ENCODE measurements at regions not wholly inside any gene's neighbourhood (a gene's known extent, or its start where the extent isn't known, plus 50 kb on each side); places are given as distances from the start of the nearest gene placed in this dataset.

DNA sequence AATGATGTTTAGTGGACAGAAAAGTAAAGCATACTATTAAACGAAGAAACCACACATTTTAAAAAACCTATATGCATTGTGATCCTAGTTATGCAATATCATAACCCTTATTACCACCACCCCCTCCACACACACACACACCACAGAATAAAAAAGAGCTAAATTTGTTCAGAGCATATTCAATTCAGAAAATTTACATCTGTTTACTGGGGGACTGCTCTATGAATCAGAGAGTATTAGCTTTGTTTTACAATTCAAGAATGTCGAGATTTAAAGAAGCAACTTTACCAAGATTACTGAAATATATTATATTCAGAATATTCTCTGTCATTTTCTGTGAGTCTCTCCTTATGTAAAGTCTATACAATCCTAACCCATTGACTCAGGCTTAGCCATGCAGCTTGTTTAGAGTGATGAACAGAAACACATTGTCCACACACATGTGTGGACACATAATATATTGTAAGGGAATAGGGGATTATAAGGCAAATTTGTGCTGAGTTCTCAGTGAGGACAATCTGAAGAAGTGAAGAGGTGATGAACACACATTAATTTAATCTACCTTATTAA, 369.6 kb upstream of the MARCKS start:
- no peak for DNase-seq

DNA sequence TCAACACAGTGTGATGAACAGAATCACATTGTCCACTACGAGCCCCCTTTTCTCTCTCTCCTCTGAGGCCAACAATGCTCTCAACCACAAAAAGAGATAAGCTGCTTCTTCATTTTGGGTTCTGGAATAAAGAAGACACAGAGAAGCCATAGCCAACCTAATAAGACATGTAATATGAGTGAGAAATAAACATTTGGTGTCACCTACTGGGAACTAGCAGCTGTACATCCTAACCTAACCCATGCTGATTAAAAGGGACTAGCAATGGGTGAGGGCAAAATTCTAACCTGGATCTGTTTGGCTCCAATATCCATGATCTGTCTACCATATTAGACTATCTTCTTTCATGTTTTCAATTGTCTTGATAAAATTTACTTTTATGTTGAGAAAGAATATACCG, 369.1 kb upstream of the MARCKS start:
- no peak for DNase-seq

DNA sequence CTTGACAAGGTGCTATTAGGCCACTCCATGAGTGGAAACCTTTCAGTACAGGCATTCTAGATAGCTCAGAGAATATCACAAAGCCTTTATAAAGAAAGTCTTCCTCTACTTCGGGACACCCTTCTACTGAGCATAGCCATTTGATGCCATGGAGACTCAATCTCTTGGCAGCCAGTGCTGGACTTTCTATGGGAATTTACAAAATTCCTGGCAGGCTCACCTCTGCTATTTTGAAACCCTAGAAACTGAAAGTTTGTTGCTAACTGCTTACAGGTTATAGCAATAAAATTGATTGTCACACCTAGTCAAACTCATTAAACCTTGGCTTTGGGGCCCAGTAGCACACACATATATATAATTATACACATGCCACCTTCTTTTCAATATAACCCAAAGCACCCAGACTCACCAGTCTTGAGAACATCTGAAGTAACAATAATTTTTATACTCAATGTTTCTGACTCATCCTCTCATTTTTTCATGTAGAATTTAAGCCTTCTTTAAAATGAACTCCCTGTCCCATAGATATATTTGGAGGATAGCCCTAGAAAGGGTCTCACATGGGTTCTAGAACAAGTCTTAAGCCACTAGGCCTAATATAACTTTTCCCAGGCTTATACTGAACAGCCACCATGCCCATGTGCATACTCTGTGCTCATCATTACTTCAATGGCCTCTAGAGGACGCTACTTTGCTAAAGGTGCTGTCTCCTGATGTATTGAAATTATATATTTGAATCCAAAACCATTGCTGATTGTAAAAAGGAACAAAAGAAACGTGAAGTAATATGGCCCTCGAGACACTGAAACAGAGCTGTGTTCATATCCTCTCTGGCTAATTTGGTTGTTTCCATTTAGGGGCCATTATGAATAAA, 368.1 kb upstream of the MARCKS start:
- DNase-seq, result no peak

DNA sequence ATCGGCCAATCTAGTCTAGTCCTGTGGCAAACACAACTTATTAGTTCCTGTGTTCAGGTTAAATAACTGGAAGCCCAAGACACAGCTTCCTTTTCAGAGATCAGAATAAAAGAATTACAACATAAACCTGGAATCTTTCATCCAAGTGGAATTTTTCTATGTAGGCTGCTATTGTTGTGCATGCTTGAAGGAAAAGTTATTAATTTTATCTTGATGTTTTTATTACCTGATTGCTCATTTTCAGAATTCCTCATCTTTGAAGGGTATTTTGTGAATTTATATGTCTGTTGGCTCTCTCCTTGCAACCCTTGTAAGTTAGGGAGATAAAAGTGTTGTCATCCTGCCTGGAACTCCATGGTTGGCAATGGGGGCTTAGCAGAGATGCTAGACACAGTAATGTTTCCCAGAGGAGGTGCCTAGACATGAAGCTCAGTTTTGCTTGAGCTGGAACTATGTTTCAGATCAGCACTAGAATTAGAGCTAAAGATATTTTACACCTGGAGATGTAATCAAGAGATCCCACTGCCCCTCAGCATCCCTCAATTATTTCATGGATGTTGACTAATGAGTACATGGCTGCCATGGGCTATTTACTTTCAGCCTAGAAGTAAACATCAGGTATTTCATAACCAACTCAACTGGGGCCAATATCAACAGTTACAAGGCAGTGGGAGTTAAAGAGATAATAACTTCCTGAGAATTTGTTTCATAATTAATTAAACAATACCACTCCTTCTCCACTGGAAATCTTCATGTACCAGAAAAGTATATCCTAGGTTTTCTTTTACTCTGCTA, 367.0 kb upstream of the MARCKS start:
- DNase-seq, result no peak

DNA sequence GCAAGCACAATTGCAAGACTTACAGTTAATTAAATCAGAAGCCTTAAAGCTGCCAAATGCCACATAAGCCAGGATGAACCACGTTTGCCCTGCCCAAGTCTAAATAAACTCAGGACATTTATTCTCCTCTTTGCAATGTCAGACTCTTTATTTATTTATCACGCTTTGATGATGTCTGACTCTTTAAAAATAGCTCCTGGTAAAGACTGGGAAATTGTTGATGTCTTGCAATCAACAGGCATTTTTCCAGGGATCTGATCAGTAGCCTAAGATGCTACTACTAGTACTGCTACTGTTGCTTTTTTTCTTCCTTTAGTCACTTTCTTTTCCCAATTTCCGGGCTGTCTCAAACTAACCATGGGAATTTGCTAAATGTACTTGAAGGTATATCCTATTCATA, 365.8 kb upstream of the MARCKS start:
- no peak for DNase-seq

DNA sequence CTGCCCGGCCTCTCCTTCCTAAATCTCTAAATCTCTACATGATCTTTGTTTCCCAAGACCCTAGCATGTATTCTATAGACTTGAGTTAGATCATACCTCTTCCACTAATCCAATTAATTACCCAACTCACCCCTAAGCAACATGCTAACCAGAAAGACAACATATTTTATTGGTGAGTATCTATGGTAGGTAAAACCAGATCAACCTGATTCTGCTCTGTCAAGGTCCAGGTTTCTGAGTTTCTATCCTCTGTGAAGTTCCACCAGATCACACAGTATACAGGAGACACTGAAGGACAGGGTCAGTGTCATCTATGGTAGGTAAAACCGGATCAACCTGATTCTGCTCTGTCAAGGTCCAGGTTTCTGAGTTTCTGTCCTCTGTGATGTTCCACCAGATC, 363.2 kb upstream of the MARCKS start:
- no peak for DNase-seq

DNA sequence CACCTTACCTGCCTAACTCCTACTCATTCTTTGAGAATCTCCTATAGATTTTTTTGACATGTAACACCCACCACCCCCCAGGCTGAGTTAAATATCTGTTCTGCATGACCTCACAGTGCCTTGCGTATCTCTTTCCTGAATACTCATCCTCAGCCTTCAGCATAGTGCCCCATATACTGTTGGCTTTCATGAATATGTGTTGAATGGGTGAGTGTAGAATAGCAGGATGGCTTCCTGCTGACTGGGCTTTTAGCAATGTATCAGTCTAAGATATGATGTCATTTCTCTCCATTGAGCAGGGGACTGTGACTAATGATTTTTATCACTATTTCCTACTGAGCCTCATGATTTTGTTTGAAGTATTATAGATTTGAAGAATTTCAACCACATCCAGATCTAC, 361.6 kb upstream of the MARCKS start:
- no peak for DNase-seq

DNA sequence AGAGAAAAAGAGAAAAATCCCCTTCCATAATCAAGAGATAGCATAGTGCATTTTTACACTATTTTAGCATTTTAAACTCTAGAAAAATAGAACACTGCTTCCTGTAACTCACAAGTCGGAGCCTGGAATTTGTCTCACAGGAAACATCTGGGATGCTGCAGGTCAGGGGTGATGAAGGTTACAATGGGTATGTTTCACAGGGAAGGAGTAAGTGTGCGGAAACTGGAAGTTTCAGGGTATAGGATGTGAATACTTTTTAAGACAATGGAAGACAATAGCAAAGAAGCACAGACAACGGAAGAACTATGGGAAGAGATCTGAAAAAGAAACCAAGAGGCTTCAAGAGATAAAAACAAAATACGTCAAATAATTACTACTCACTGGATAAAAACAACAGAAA, 361.0 kb upstream of the MARCKS start:
- DNase-seq, result no peak

DNA sequence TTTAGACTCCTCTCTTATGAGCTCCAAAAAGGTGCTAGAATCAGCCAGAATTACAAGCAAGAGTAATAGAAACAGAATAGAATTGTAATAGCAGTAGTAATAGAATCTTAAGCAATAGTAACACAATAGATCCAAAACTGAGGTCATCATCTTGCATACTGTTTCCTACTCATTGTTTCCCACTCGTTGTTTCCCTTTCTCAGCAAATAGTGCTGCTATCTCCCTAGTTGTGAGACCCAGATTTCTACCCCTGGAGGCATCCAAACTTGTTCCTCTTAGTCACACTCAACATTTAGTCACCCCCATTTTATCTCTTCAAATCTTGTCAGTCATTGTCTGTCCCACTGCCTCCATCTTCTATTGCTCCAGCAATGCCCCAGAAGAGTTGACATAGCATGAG, 356.9 kb upstream of the MARCKS start:
- DNase-seq, result no peak

DNA sequence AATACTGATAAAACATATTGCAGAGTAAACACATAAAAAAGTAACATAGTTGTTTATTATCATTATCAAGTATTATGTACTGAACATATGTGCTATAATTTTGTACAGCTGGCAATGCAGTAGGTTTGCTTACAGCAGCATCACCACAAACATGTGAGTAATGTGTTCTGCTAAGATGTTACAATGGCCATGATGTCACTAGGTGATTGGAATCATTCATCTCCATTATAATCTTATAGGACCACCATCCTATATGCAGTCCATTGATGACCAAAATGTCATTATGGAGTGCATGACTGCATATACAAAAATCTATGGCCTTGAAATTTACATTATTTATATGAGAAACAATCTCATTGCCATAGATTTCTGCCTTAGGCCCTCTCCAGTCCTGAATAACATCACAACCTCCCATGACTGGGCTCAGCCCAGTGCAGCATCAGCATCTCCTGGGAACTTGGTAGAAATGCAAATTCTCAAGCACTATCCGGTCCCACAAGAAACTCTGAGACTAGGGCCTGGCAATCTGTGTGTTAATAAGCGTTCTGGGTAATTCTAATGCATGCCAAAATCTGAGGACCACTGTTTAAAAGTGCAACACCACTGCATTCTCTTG, 352.0 kb upstream of the MARCKS start:
- DNase-seq, result no peak

DNA sequence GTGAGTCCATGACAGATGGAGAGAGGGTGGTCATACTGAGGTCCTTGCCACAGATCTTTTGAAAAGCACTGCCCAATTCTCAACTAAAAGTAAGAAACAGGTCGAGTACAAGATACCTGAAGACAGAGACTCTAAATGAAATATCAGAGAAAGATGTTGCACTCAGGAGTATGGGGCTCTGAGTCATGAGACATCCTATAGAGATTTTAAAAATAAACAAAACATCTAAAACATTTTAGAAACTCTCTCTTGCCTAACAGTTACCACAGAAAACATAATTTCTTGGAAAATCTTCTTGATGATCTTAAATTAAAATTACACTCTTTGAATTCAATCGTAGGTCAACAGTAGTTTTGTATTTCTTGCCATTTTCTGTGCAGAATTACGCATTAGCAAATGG, 348.9 kb upstream of the MARCKS start:
- DNase-seq, result no peak

DNA sequence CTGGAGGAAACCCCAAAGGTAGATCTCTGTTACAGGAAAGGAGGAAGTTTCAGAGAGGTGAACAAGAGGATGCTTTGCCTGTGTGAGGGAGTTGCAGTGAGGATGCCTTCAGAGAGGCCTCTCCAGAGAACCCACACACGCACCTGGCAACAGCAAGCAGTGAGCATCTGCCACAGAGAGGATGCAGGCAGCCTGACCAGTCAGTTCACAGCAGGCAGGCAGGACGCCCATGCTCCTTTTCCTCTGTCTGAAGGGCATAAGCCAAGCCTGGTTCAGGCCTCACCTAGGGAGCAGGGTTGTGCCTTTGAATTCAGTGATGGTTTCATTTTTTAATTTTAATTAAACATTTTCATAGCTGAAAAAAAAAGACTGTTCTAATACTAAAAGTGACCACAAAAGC, 346.0 kb upstream of the MARCKS start:
- DNase-seq, result no peak

DNA sequence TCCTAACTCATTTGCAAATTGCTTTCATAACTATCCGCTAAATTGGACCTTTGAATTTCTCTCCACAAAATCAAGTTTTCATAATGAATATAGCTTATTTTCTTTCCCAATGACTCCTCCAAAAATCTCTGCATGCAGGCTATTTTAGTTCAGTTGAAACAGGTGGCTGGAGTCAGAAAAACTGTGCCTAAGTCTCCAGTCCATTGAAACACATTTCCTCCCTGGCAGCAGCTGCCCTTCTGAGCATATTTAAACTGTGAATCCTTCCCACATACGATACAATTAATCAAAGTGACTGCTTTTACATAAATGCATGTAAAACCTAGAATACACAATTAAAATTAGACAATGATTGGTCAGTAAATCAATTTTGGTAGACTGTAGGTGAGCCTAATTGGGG, 344.6 kb upstream of the MARCKS start:
- DNase-seq, result no peak

DNA sequence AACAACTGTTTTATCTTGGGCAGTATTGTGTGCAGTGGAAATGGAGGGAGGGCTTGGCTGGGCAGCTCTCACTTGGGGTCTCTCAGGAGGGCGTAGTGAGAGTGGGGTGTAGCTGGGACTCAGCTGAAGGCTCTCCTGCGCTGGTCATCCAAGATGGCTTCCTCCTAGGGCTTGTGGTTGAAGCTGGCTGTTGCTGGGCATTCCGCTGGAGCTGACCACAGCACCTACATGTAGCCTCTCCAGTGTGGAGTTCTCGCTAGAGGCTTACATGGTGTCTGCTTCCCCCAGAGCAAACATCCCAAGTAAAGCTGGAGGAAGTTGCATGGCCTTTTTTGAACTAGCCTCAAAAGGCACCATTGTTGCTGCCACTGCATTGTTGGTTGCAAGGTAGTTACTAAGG, 344.1 kb upstream of the MARCKS start:
- DNase-seq, result no peak

DNA sequence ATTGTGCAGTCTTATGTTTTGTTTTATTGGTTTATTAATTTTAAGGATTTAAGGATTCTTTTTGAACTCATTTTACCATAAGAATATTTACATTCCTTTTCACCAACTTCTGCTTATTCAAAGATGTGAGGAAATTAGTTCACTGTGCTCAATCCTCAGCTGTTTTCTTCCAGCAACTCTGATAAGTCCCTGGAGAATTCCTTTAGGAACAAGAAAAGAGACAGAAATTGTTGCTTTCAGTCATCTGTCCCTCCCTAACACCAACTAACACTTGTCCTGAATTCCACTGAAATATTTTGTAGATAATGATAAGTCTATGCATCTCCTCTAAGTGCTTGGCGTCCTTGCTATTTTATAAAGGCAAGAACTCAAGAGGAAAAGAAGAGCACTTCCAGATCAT, 334.8 kb upstream of the MARCKS start:
- DNase-seq, result no peak

DNA sequence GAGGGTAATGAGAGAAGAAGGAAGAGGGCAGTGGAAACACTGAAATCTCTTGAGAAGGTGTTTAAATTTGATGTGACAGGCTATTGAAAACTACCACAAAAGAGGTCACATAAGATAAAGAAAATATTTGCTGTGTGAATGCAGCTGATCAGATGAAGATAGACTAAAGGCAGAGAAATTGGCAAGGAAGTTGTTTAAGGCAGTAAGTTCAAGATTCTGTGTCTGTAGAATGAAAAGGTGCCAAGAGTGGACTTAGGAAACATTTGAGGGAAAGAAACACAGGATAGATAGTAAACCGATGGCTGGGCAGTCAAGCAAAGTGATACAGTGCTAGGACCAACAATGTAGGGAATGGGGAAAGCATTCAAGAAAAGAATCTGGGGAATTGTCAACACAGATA, 332.3 kb upstream of the MARCKS start:
- no peak for DNase-seq

DNA sequence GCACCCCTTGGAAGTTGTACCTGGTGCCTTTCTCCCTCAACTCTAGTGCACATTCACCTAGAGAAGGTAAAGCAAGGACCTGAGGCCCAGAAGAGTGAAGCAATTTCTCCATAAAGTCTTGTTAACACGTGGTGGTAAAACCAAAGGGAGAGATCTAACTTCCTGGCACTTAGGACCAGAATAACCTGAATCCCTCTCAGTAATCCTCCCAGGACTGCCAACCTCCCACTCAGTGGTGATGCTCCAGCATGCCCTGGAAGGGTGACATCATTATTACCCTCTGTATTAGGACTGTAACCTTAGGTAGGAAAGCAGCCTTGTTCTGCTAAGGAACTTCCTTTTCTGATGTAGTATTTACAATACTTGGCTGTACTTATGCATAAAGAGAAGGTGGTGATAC, 330.6 kb upstream of the MARCKS start:
- no peak for DNase-seq

DNA sequence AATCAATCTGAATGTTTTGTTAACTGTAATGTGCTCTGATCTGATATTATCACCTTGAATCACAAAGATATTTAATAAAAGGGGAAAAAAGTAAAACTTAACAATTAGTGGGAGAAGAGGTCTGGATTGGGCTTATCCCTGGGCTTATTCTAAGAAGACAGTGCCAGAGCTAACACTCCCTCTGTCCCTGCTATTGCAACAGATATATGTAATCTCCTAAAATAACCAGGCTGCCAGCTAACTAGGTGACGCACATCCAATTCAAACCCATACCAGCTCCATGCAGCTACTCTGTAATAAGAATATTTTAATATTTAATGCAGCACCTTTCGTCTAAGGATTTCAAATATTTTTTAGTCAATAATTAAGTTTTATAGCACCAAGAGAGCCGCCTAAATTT, 330.1 kb upstream of the MARCKS start:
- no peak for DNase-seq

DNA sequence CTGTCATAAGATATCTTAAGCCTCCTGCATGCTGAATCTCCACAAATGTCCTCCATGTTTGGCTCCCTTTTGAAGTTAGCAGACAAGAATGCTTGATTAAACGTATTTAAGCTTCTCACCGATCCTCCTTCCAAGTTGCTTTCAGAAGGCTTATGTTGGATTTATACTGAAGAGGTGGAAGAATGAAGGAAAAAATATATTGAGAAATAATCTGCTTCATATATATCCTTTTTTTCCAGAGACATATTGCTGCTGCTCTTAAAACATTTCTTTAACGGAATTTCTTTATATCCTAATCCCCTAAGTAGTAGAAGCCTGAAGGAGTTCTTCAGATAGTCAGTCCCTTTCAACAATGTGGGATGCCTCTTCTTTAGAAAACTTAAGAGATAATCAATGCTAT, 329.0 kb upstream of the MARCKS start:
- DNase-seq, result no peak

DNA sequence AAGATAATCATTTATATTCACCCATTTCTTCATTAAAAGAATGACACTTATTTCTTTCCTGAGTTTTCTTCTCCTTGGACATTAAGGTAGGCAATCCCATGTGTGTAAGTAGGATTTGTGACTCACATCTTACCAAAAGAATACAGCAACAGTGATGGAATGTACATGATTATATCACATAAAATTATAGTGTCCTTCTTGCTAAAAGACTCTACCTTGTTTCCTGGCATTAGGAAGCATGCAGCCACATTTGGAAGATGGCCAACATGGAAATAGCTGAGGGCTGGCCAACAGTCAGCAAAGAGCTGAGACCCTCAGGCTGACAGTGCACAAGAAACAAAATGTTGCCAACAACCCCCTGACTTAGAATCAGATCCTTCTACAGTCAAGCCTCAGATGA, 327.9 kb upstream of the MARCKS start:
- DNase-seq, result no peak

DNA sequence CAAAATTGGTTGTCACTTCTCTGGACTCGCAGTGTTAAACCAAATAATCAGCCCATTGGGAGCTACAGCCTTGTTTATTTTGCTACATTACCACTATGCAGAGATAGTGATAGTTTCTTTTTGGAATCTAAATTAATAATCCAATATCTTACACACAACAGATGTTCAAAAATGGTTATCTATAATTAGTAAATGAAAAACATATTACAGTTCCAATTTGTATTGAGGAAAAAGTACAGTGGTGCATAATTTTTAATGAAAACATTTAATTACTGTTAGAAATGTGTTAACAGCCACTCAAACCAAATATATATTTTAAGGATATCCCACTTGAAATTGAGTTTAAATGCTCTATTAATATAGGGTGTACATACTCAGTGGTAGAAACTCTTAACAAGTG, 327.3 kb upstream of the MARCKS start:
- no peak for DNase-seq

DNA sequence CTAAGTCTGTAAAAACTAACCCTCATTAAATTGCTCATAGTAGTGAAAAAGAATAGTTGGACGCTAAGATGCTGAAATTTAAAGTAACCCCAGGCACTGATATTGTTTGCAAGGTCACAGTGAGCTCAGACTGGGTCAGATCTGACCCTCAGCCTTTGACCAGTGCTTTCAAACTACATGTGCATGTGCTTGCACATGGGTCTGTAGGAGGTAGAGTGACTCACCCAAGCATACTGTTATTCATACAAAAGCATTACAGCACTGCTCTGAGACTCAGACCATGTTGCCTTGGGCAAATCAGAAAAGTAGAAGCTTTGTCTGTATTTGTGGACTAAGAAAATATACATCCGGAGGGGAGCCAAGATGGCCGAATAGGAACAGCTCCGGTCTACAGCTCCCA, 326.4 kb upstream of the MARCKS start:
- no peak for DNase-seq

DNA sequence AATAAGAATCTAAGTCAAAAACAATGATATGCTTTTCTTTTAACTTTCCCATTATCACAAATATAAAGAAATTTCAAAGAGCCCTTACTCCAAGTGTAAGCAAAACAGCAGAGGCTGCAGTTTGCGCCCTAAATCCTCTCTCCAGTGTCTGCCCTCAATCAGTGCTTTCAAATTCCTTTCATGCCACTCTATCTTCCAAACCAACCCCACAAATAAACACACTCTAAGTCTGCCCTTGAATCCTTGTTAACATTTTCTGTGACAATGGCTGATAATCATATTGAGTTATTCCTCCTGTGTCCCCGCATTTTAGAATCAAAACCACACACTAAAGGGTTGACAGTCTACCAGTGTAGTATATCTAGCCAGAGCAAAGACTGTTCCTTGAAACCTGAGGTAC, 317.9 kb upstream of the MARCKS start:
- DNase-seq, result no peak

DNA sequence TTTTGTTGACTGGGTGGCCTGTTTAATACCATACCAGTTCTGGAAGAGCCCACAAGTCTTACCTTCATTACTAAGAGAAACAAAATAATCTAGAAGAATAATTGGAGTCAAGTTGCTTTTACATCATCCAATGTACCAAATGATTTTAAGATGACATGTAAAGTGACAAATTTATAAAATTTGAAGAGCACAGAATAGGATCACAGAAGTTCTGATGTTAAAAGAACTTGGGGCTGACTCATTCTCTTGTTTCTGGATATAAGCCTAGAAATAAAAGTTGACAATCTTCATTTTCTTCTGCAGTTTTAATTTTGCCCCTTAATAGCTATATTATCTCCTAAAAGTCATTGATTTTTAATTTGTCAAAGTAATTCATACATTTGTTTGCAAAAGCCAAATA, 317.5 kb upstream of the MARCKS start:
- no peak for DNase-seq

Data from NCI-H187 treated with DMSO at 0.1 percent for 48 hours (cell line).